ENCODE measurements at regions not wholly inside any gene's neighbourhood (a gene's known extent, or its start where the extent isn't known, plus 50 kb on each side); places are given as distances from the start of the nearest gene placed in this dataset.
"Not testable (repeated sequence)": the region's sequence is repeated elsewhere in the genome, so short reads cannot be mapped to it uniquely, and the experiment has no call there.

DNA sequence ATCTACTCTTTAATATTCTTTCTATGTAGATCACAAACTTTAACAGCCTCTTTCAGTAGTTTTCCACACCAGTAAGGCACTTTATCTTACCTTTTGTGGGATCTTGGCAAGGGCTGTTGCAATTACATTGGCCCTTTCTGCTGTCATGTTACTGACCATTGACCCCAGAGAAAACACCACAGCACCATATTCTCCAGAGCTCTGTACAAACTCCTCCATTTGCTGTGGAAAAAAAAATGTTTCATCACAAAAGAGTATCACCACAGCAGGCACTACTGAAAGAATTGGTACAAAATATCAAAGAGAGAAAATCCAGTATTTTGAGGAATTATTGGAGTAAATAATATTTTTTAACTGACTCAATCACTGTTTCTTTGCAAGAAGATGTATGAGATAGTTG is 62.3 kb upstream of the UGT2A3 start:
- not testable (repeated sequence) for H4K20me1 ChIP-seq (replicated peaks; ENCODE audit: insufficient read depth); H2AFZ ChIP-seq; H3K4me3 ChIP-seq; H3K27ac ChIP-seq (ENCODE audit: low read depth); H3K9me2 ChIP-seq (ENCODE audit: insufficient read depth); H3K4me1 ChIP-seq (ENCODE audit: insufficient read depth); H3K27ac Mint-ChIP-seq; H3K4me2 ChIP-seq; H3K36me3 ChIP-seq (ENCODE audit: insufficient read depth); H3K4me3 Mint-ChIP-seq; H3F3A ChIP-seq (replicated peaks; ENCODE audit: low read depth); H3K27me3 ChIP-seq (ENCODE audit: insufficient read depth); H3K79me2 ChIP-seq (replicated peaks; ENCODE audit: insufficient read depth); DNase-seq (ENCODE audit: low spot score); ATAC-seq; H3K9me3 Mint-ChIP-seq; H3K36me3 Mint-ChIP-seq (ENCODE audit: low read depth); H3K27me3 Mint-ChIP-seq (ENCODE audit: insufficient read depth, low read depth, poor library complexity)
- H3K4me1 Mint-ChIP-seq, result peaks cover 13% of the 10 kb centered on the region; the same call in 2 of the 3 replicates

DNA sequence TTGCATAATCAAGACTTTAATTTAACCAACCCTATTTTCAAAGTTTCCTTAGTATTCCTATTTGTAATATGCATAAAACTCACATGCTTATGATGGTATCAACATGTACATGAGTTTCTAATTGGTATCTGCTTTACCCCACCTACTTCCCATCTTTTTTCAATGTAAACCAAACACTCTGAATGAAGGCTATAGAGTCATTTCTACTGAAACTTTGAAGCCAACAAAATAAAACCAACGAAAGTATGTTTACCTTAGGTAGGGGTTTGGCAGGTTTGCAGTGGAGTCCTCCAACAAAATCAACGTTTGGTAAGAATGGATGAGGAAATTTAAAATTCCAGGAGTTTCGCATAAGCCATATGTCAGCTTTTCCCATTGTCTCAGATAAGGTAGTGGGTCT is 66.4 kb upstream of the UGT2A3 start:
- H3K36me3 Mint-ChIP-seq (ENCODE audit: low read depth); H3K4me3 ChIP-seq; H3K27ac Mint-ChIP-seq; H3K27me3 ChIP-seq (ENCODE audit: insufficient read depth); DNase-seq (ENCODE audit: low spot score); H3K27ac ChIP-seq (ENCODE audit: low read depth); H3K9me2 ChIP-seq (ENCODE audit: insufficient read depth); H3K27me3 Mint-ChIP-seq (ENCODE audit: insufficient read depth, low read depth, poor library complexity); H3K36me3 ChIP-seq (ENCODE audit: insufficient read depth); H4K20me1 ChIP-seq (replicated peaks; ENCODE audit: insufficient read depth); H2AFZ ChIP-seq; ATAC-seq; H3K79me2 ChIP-seq (replicated peaks; ENCODE audit: insufficient read depth); H3K4me3 Mint-ChIP-seq; H3K4me2 ChIP-seq; H3F3A ChIP-seq (replicated peaks; ENCODE audit: low read depth); H3K9me3 Mint-ChIP-seq: not testable (repeated sequence)
- H3K4me1 ChIP-seq (ENCODE audit: insufficient read depth), result peaks cover 15% of the 10 kb centered on the region
- peaks cover 25% of the 10 kb centered on the region for H3K4me1 Mint-ChIP-seq

DNA sequence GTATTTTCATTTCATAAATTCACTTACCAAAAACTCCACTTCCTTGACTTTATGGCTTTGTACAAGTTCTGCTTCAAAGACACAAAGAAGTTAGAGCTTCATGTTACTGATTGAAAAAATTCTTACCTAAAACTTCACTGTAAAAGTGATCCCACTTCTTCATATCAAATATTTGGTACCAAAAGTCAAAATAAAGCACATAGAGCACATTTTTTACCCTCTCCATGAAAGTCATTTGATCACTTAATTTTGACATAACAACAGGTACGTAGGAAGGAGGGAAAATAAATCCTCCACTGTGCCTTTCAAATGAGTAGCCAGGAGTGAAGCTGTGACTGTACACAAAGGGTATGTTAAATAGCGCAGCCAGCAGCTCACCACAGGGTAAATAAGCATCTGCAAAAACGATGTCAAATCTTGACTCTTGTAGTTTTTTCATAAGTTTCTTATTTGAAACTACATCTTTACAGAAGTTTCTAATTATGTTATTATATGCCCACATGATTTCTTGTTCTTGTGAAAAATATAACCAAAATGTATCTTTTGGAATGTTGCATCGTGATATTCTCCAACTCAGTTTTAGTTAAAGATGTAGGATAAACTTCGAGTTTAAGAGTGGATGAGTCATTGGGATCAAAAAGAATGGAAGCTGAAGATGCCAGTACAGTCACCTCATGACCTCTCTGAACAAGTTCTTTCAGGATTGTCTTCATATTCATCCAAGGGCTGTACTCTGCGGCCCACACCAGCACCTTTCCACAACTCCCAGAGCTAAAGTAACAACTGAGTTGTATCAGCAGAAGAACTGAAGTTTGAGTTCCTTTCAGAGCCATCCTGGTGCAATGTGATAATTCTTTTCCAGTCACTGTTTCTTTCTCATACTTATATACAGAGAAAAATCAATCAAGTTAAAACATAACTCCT is 68.2 kb upstream of the UGT2A3 start:
- not testable (repeated sequence) for H3K27me3 ChIP-seq (ENCODE audit: insufficient read depth); H3K9me3 Mint-ChIP-seq; H3K27me3 Mint-ChIP-seq (ENCODE audit: insufficient read depth, low read depth, poor library complexity); H3K9me2 ChIP-seq (ENCODE audit: insufficient read depth); H3K4me3 ChIP-seq; H3F3A ChIP-seq (replicated peaks; ENCODE audit: low read depth); H4K20me1 ChIP-seq (replicated peaks; ENCODE audit: insufficient read depth); H2AFZ ChIP-seq; H3K36me3 ChIP-seq (ENCODE audit: insufficient read depth); H3K79me2 ChIP-seq (replicated peaks; ENCODE audit: insufficient read depth); H3K27ac ChIP-seq (ENCODE audit: low read depth)
- peaks cover 24% of the 10 kb centered on the region for H3K4me1 ChIP-seq (ENCODE audit: insufficient read depth)
- H3K4me2 ChIP-seq, result peak overlapping the region; percentile 29; the same call in 1 of the 2 replicates
- DNase-seq (ENCODE audit: low spot score) (peak; percentile 45), ATAC-seq (peak; percentile 65)
- peaks cover 14% of the 10 kb centered on the region; the same call in 2 of the 3 replicates for H3K36me3 Mint-ChIP-seq (ENCODE audit: low read depth)
- peaks cover 33% of the 10 kb centered on the region for H3K4me1 Mint-ChIP-seq
- H3K27ac Mint-ChIP-seq, result peak overlapping the region; percentile 88
- peak overlapping the region; percentile 26; the same call in 1 of the 3 replicates for H3K4me3 Mint-ChIP-seq

DNA sequence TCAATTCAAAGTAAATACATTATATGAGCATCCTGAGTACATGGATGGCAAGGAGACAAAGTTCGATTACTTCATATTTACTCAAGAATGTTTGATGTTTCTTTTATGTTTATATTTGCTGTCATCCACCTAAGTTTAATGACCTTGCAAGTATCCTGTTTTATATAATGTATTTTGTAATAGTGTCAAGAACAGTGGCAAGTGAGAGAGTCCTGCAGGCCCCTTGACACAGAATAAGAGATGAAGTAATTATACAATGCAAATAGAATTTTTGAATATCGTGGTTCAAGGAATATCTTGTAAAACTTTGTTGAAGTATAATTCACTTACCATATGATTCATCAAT is 68.8 kb upstream of the UGT2A3 start:
- DNase-seq (ENCODE audit: low spot score); H3K27me3 ChIP-seq (ENCODE audit: insufficient read depth); H3K27ac Mint-ChIP-seq; ATAC-seq; H3K27ac ChIP-seq (ENCODE audit: low read depth); H3K4me3 ChIP-seq; H3K9me3 Mint-ChIP-seq; H3K9me2 ChIP-seq (ENCODE audit: insufficient read depth); H3K79me2 ChIP-seq (replicated peaks; ENCODE audit: insufficient read depth); H4K20me1 ChIP-seq (replicated peaks; ENCODE audit: insufficient read depth); H2AFZ ChIP-seq; H3F3A ChIP-seq (replicated peaks; ENCODE audit: low read depth); H3K4me3 Mint-ChIP-seq; H3K36me3 ChIP-seq (ENCODE audit: insufficient read depth): not testable (repeated sequence)
- Mint-ChIP-seq H3K4me1 (peaks cover 37% of the 10 kb centered on the region), H3K36me3 (ENCODE audit: low read depth) (peaks cover 18% of the 10 kb centered on the region; the same call in 2 of the 3 replicates), H3K27me3 (ENCODE audit: insufficient read depth, low read depth, poor library complexity) (peaks cover 12% of the 10 kb centered on the region)
- peaks cover 28% of the 10 kb centered on the region for H3K4me1 ChIP-seq (ENCODE audit: insufficient read depth)
- peak overlapping the region; percentile 28; the same call in 1 of the 2 replicates for H3K4me2 ChIP-seq

All from GM23338 (cell line).